ENCODE measurements at regions not wholly inside any gene's neighbourhood (a gene's known extent, or its start where the extent isn't known, plus 50 kb on each side); places are given as distances from the start of the nearest gene placed in this dataset.

GRCh38 chr2:118696786-118697465 lies 150.5 kb downstream of the EN1 start:
- TF ChIP-seq EZH2 (IDR thresholded peaks at IDR 0.05; ENCODE audit: borderline replicate concordance, low read length), result no peak
- no peak for TF ChIP-seq CTCF (IDR thresholded peaks at IDR 0.05; ENCODE audit: low read length)
